ENCODE measurements at regions not wholly inside any gene's neighbourhood (a gene's known extent, or its start where the extent isn't known, plus 50 kb on each side); places are given as distances from the start of the nearest gene placed in this dataset.

- TF ChIP-seq, protein P1, sequence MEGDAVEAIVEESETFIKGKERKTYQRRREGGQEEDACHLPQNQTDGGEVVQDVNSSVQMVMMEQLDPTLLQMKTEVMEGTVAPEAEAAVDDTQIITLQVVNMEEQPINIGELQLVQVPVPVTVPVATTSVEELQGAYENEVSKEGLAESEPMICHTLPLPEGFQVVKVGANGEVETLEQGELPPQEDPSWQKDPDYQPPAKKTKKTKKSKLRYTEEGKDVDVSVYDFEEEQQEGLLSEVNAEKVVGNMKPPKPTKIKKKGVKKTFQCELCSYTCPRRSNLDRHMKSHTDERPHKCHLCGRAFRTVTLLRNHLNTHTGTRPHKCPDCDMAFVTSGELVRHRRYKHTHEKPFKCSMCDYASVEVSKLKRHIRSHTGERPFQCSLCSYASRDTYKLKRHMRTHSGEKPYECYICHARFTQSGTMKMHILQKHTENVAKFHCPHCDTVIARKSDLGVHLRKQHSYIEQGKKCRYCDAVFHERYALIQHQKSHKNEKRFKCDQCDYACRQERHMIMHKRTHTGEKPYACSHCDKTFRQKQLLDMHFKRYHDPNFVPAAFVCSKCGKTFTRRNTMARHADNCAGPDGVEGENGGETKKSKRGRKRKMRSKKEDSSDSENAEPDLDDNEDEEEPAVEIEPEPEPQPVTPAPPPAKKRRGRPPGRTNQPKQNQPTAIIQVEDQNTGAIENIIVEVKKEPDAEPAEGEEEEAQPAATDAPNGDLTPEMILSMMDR (IDR thresholded peaks at IDR 0.05; ENCODE audit: insufficient read depth, low read length, missing control alignments) = no peak
- no peak overlapping the region for H3K4me3 ChIP-seq (ENCODE audit: low read depth, low read length)
- ChIA-PET POLR2A (no interaction called here), CTCF (no interaction called here)
- DNase-seq (ENCODE audit: low read depth, low spot score) = no peak
Measured at GRCh38 chr2:107306881-107307280, 420.9 kb upstream of the ST6GAL2 start.

- TF ChIP-seq, protein P1 (IDR thresholded peaks at IDR 0.05; ENCODE audit: insufficient read depth, low read length, missing control alignments) = no peak
- H3K4me3 ChIP-seq (ENCODE audit: low read depth, low read length) = no peak overlapping the region
- CTCF ChIA-PET = no interaction called here
- POLR2A ChIA-PET = no interaction called here
- DNase-seq (ENCODE audit: low read depth, low spot score) = no peak
Measured at GRCh38 chr2:107308835-107309234, 422.9 kb upstream of the ST6GAL2 start.

GRCh38 chr2:107312240-107312639 is 426.3 kb upstream of the ST6GAL2 start:
- H3K4me3 ChIP-seq (ENCODE audit: low read depth, low read length) = no peak overlapping the region
- TF ChIP-seq, protein P1 (IDR thresholded peaks at IDR 0.05; ENCODE audit: insufficient read depth, low read length, missing control alignments) = no peak
- DNase-seq (ENCODE audit: low read depth, low spot score) = no peak
- POLR2A ChIA-PET = no interaction called here
- CTCF ChIA-PET = no interaction called here

DNA sequence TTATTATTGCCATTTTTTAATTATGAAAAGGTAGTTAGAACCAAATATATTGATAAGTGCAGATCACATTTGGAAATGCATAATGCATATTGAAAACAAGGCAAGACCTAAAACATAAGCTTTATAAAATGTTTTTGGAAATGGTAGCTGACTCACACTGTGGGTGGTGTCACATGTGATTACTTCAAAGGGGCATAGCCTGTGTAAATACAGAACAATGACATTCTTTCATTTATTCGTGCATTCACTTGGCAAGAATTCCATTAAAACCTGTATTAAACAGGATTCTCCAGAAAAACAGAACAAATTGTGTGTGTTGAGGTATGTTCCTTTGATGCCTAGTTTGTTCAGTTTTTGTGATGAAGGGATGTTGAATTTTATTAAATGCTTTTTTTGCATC is 427.3 kb upstream of the ST6GAL2 start:
- POLR2A ChIA-PET = no interaction called here
- CTCF ChIA-PET = no interaction called here
- no peak for DNase-seq (ENCODE audit: low read depth, low spot score)
- TF ChIP-seq, protein P1 (IDR thresholded peaks at IDR 0.05; ENCODE audit: insufficient read depth, low read length, missing control alignments) = no peak
- H3K4me3 ChIP-seq (ENCODE audit: low read depth, low read length) = no peak overlapping the region

DNA sequence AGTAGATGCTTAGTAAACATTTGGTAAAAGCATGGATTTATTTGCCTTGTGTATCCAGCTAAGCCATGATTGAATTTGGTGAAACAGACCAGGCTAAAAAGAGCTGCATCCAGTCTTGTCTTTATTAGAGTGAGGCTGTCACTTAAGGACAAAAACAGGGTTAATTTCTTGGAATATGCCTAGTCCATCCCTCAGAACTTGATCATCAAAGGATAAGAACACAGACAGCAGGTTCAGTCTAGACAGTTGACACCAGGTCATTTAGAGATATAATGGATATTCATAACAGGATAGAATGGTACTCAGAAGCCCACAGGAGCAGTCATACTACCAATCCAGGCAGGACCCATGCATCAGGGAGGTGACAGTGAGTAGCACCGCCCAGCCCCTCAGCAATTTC is 434.9 kb upstream of the ST6GAL2 start:
- TF ChIP-seq, protein P1 (IDR thresholded peaks at IDR 0.05; ENCODE audit: insufficient read depth, low read length, missing control alignments) = no peak
- H3K4me3 ChIP-seq (ENCODE audit: low read depth, low read length) = no peak overlapping the region
- ChIA-PET CTCF (no interaction called here), POLR2A (no interaction called here)
- DNase-seq (ENCODE audit: low read depth, low spot score) = no peak

- CTCF ChIA-PET = no interaction called here
- TF ChIP-seq, protein P1 (IDR thresholded peaks at IDR 0.05; ENCODE audit: insufficient read depth, low read length, missing control alignments) = no peak
- POLR2A ChIA-PET = no interaction called here
- DNase-seq (ENCODE audit: low read depth, low spot score) = no peak
- no peak overlapping the region for H3K4me3 ChIP-seq (ENCODE audit: low read depth, low read length)
Measured at GRCh38 chr2:107322416-107322815, 436.4 kb upstream of the ST6GAL2 start.
